Fibroblast of lung (primary cell): ENCODE measurements at regions not wholly inside any gene's neighbourhood (a gene's known extent, or its start where the extent isn't known, plus 50 kb on each side); places are given as distances from the start of the nearest gene placed in this dataset.

Experiments used
- DNase-seq, 2 donors: peaks; one replicate each; pipeline versions ENCODE4 v3.0.0 to v3.0.0-alpha.2; 2010; ENCODE audit warnings: low read depth in 2 of 2
- H2AFZ ChIP-seq: 2 replicates; pipeline ENCODE4 v1.5.1; 2012; ENCODE audit warnings: low read length, control low read depth, inconsistent platforms
- H3K27ac ChIP-seq: 2 replicates; pipeline ENCODE4 v1.5.1; 2011; ENCODE audit warnings: low read length, control low read depth; ENCODE audit not compliant: insufficient read depth
- H3K27me3 ChIP-seq: 2 replicates; pipeline ENCODE4 v1.5.1; 2011; ENCODE audit warnings: mild to moderate bottlenecking, low read length; ENCODE audit not compliant: control insufficient read depth, insufficient read depth
- H3K36me3 ChIP-seq: 2 replicates; pipeline ENCODE4 v1.5.1; 2011; ENCODE audit warnings: low read length; ENCODE audit not compliant: control insufficient read depth, insufficient read depth
- H3K4me1 ChIP-seq: 2 replicates; pipeline ENCODE4 v1.5.1; 2011; ENCODE audit warnings: low read length; ENCODE audit not compliant: control insufficient read depth, insufficient read depth; ENCODE audit errors: extremely low read depth
- H3K4me2 ChIP-seq: 2 replicates; pipeline ENCODE4 v1.5.1; 2011; ENCODE audit warnings: low read length, control low read depth; ENCODE audit not compliant: insufficient read depth; ENCODE audit errors: extremely low read depth
- H3K4me3 ChIP-seq, 4 experiments: fragments of 200-600 bp in 1 of 4; sonication (generic) in 1 of 4; replicated peaks in 1 of 4; 2 replicates each; pipeline ENCODE4 v1.5.1; 2011 to 2016; ENCODE audit warnings: low read length in 4 of 4, low read depth in 3 of 4, mild to moderate bottlenecking in 3 of 4, control low read depth in 2 of 4, inconsistent platforms in 1 of 4, mixed read lengths in 1 of 4; ENCODE audit not compliant: insufficient read depth in 1 of 4; ENCODE audit errors: control extremely low read depth in 1 of 4
- H3K79me2 ChIP-seq: 2 replicates; pipeline ENCODE4 v1.5.1; 2012; ENCODE audit warnings: mild to moderate bottlenecking, low read length, inconsistent platforms; ENCODE audit not compliant: control insufficient read depth, insufficient read depth
- H3K9ac ChIP-seq: 2 replicates; pipeline ENCODE4 v1.5.1; 2011; ENCODE audit warnings: mild to moderate bottlenecking, low read length, control low read depth; ENCODE audit not compliant: insufficient read depth
- H3K9me3 ChIP-seq: 2 replicates; pipeline ENCODE4 v1.5.1; 2012; ENCODE audit warnings: low read depth, low read length; ENCODE audit not compliant: control insufficient read depth, insufficient read depth
- H4K20me1 ChIP-seq: 2 replicates; pipeline ENCODE4 v1.5.1; 2011; ENCODE audit warnings: low read length; ENCODE audit not compliant: control insufficient read depth, insufficient read depth; ENCODE audit errors: extremely low read depth
- EZH2 ChIP-seq: IDR thresholded peaks from 2 replicates; pipeline ENCODE4 v1.5.1; 2012; ENCODE audit warnings: low read length, control low read depth, mild to moderate bottlenecking; ENCODE audit errors: missing control alignments
- TF ChIP-seq, protein P1 (sequence below), 2 donors: IDR thresholded peaks in 1 of 2; conservative IDR thresholded peaks in 1 of 2; 1 replicate in 1 of 2; 2 replicates in 1 of 2; pipeline ENCODE4 v1.5.1; 2011 to 2012; ENCODE audit warnings: low read length in 2 of 2, control low read depth in 1 of 2, inconsistent platforms in 1 of 2, low read depth in 1 of 2, mild to moderate bottlenecking in 1 of 2

DNA sequence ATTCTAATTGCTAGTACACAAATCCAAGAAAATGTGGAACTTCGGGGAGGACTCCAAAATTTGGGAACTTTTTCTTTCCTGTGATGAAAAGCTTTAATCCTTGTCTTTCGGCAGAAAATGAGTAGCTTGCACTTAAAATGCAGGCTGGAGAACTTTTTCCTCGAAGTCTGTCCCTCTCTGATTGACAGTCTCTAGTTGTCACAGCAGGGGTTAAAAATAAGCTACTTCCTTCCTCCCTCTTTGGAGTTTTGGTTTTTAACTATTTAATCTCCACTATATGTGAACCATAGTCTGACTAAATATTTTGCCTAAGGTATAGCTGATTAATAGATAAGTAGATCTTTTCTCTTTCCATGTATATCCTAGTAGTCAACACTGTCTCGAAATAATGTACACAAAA, 66.8 kb upstream of the MBOAT1 start:
- no peak overlapping the region for H3K9ac ChIP-seq
- no peak overlapping the region for H2AFZ ChIP-seq
- no peak overlapping the region for H3K4me2 ChIP-seq
- no peak overlapping the region for H3K4me3 ChIP-seq
- H3K36me3 ChIP-seq, result no peaks in the 10 kb centered on the region
- TF ChIP-seq, protein P1, sequence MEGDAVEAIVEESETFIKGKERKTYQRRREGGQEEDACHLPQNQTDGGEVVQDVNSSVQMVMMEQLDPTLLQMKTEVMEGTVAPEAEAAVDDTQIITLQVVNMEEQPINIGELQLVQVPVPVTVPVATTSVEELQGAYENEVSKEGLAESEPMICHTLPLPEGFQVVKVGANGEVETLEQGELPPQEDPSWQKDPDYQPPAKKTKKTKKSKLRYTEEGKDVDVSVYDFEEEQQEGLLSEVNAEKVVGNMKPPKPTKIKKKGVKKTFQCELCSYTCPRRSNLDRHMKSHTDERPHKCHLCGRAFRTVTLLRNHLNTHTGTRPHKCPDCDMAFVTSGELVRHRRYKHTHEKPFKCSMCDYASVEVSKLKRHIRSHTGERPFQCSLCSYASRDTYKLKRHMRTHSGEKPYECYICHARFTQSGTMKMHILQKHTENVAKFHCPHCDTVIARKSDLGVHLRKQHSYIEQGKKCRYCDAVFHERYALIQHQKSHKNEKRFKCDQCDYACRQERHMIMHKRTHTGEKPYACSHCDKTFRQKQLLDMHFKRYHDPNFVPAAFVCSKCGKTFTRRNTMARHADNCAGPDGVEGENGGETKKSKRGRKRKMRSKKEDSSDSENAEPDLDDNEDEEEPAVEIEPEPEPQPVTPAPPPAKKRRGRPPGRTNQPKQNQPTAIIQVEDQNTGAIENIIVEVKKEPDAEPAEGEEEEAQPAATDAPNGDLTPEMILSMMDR (conservative IDR thresholded peaks at IDR 0.05 in 1 of 2, IDR thresholded peaks at IDR 0.05 in 1 of 2; ENCODE audit: low read depth in 1 of 2, low read length in 2 of 2), result no peak
- no peak for TF ChIP-seq EZH2
- no peaks in the 10 kb centered on the region for H4K20me1 ChIP-seq
- no peak overlapping the region for H3K27ac ChIP-seq
- H3K4me1 ChIP-seq, result no peaks in the 10 kb centered on the region
- peaks cover 2% of the 10 kb centered on the region for H3K27me3 ChIP-seq
- H3K9me3 ChIP-seq, result no peaks in the 10 kb centered on the region
- DNase-seq, result no peak
- no peaks in the 10 kb centered on the region for H3K79me2 ChIP-seq

DNA sequence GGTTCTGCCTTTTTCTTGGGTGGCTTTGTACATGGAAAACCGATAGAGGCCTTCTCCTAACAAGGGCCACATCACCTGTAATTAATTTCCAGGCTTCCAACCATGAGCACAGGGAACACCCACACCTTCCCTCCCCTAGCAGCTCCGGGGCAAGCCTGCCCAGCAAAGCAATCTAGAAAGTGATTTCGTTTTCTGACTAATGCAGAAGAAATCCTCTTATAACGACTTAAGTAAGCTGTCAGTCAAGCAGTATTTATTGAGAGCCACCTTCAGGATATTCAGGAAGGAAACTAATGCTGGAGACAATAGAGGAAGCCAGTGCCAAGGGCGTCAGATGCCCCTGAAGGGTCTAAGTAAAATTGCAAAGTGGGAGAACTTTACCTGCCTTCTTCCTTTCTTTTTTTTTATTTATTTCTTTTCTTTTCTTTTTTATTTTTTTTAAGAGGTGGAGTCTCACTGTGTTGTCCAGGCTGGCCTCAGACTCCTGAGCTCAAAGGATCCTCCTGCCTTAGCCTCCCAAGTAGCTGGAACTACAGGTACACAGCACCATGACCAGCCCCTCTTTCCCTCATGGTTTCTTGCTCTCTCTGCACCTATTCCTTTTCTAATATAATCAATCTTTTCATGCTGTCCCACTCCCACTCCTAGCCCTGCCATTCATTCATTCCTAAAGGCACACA, 67.5 kb upstream of the MBOAT1 start:
- Histone ChIP-seq H3K4me3 (no peak overlapping the region), H4K20me1 (no peaks in the 10 kb centered on the region), H3K27ac (no peak overlapping the region), H3K9me3 (no peaks in the 10 kb centered on the region), H3K36me3 (no peaks in the 10 kb centered on the region), H3K4me2 (no peak overlapping the region), H3K4me1 (no peaks in the 10 kb centered on the region), H3K79me2 (no peaks in the 10 kb centered on the region), H3K27me3 (peaks cover 2% of the 10 kb centered on the region), H3K9ac (no peak overlapping the region), H2AFZ (no peak overlapping the region)
- no peak for TF ChIP-seq EZH2
- TF ChIP-seq, protein P1 (conservative IDR thresholded peaks at IDR 0.05 in 1 of 2, IDR thresholded peaks at IDR 0.05 in 1 of 2; ENCODE audit: low read depth in 1 of 2, low read length in 2 of 2), result no peak
- DNase-seq, result no peak

DNA sequence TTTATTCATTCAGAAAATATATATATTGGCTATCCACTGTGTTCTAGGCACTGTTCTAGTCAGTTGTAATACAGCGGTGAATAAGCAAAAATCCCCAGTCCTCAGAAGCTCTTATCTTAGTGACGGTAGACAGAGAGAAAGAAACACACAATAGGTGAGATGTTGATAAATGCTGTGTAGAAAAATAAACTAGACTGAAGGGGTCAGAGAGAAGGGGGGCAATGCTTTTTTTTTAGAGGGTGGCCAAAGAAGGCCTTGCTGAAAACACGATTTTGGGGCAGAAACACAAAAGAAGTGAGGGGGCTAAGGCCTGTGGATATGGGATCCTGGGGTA, 68.0 kb upstream of the MBOAT1 start:
- Histone ChIP-seq H3K4me1 (no peaks in the 10 kb centered on the region), H4K20me1 (no peaks in the 10 kb centered on the region), H3K4me2 (no peak overlapping the region), H3K9ac (no peak overlapping the region), H2AFZ (no peak overlapping the region), H3K4me3 (no peak overlapping the region), H3K79me2 (no peaks in the 10 kb centered on the region), H3K36me3 (no peaks in the 10 kb centered on the region), H3K9me3 (no peaks in the 10 kb centered on the region), H3K27me3 (peaks cover 2% of the 10 kb centered on the region), H3K27ac (no peak overlapping the region)
- TF ChIP-seq EZH2, result no peak
- TF ChIP-seq, protein P1 (conservative IDR thresholded peaks at IDR 0.05 in 1 of 2, IDR thresholded peaks at IDR 0.05 in 1 of 2; ENCODE audit: low read depth in 1 of 2, low read length in 2 of 2), result no peak
- DNase-seq, result no peak
